Lower lobe of right lung (tissue), 2 donors: ENCODE measurements at regions not wholly inside any gene's neighbourhood (a gene's known extent, or its start where the extent isn't known, plus 50 kb on each side); places are given as distances from the start of the nearest gene placed in this dataset.

ENCODE experiments used
- ATAC-seq, 2 donors: fragments of 200-7000 bp; cut with Tn5 transposase; one replicate each; pipeline ENCODE4 v1.9.1; 2020 to 2022; ENCODE audit warnings: mild to moderate bottlenecking in 2 of 2, moderate library complexity in 2 of 2
- DNase-seq: peaks from one replicate; pipeline ENCODE4 v3.0.0-alpha.2; 2020
- H3K27ac ChIP-seq: fragments of 200-600 bp; one replicate; pipeline ENCODE4 v1.8.0; 2022
- H3K27me3 ChIP-seq: fragments of 200-600 bp; one replicate; pipeline ENCODE4 v1.8.0; 2022; ENCODE audit warnings: low read depth
- H3K36me3 ChIP-seq: fragments of 200-600 bp; one replicate; pipeline ENCODE4 v1.8.0; 2022; ENCODE audit warnings: mild to moderate bottlenecking
- H3K4me1 ChIP-seq: fragments of 200-600 bp; one replicate; pipeline ENCODE4 v1.8.0; 2022
- H3K4me3 ChIP-seq: fragments of 200-600 bp; one replicate; pipeline ENCODE4 v1.8.0; 2022; ENCODE audit warnings: mild to moderate bottlenecking
- H3K9me3 ChIP-seq: fragments of 200-600 bp; one replicate; pipeline ENCODE4 v1.8.0; 2022
- CTCF ChIP-seq: fragments of 200-600 bp; IDR thresholded peaks from one replicate; pipeline ENCODE4 v1.8.0; 2022; ENCODE audit warnings: antibody characterized with exemption, mild to moderate bottlenecking
- intact Hi-C: fragments of 100-400 bp; cut with DNase I; formaldehyde crosslinking; loops from one replicate; pipeline ENCODE4 v1.11.0; 2022
- donor health status: DM: no; HTN: yes; CAD: no; lungs with severe emphysema.

DNA sequence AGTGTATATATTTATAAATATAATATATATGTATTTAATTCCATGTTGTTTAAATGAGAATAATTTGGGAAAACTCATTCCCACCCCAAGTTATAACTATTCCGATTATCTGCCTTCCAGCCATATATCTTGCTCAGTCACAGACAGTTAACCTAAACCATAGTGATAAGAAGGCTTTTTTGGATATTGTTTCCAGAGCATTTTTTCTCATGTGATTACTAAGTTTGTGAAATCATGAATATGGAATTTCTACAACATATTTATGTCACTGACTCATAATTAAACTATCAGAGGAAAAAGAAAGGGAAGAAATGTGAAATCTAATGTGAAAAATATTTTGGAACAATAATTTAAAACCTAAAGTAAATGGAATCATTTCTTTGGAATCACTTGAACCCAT, 1163.5 kb upstream of the PABPC4L start:
- Histone ChIP-seq H3K36me3 (no peaks in the 10 kb centered on the region), H3K4me3 (no peak overlapping the region), H3K27me3 (no peaks in the 10 kb centered on the region), H3K9me3 (no peaks in the 10 kb centered on the region), H3K27ac (no peak overlapping the region), H3K4me1 (no peaks in the 10 kb centered on the region)
- intact Hi-C loops: no loop called here
- no peak for DNase-seq
- TF ChIP-seq CTCF: no peak
- no peak for ATAC-seq

DNA sequence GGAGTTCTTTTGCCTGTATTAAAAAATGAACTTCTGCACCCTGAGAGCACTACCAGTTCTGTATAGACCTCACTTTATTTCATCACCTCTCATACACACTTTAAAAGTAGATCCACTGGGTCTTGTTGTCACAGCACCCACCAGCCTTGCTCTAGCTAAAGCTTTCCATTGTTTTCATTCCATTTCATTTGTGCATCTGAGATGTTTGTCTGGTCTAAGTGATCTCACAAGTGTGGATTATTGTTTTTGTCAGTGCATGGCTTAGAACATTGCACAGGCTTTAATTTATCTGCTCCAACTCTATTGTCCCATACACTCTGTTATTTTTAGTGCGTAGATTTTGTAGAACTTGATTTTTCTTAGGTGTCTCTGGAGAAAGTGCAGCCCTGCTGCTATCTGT, 1157.5 kb upstream of the PABPC4L start:
- H3K4me1 ChIP-seq: no peaks in the 10 kb centered on the region
- DNase-seq: no peak
- no peak for TF ChIP-seq CTCF

GRCh38 chr4:135357091-135357490, 1155.5 kb upstream of the PABPC4L start:
- TF ChIP-seq CTCF: no peak
- Histone ChIP-seq H3K9me3 (no peaks in the 10 kb centered on the region), H3K4me3 (no peak overlapping the region), H3K27ac (no peak overlapping the region), H3K27me3 (no peaks in the 10 kb centered on the region), H3K4me1 (no peaks in the 10 kb centered on the region), H3K36me3 (no peaks in the 10 kb centered on the region)
- DNase-seq: no peak
- intact Hi-C loops: no loop called here
- ATAC-seq: no peak

More for the DNA sequence above, 1157.5 kb upstream of the PABPC4L start:
- ATAC-seq: no peak
- Histone ChIP-seq H3K27ac (no peak overlapping the region), H3K27me3 (no peaks in the 10 kb centered on the region), H3K9me3 (no peaks in the 10 kb centered on the region), H3K36me3 (no peaks in the 10 kb centered on the region), H3K4me3 (no peak overlapping the region)
- intact Hi-C loops: no loop called here

DNA sequence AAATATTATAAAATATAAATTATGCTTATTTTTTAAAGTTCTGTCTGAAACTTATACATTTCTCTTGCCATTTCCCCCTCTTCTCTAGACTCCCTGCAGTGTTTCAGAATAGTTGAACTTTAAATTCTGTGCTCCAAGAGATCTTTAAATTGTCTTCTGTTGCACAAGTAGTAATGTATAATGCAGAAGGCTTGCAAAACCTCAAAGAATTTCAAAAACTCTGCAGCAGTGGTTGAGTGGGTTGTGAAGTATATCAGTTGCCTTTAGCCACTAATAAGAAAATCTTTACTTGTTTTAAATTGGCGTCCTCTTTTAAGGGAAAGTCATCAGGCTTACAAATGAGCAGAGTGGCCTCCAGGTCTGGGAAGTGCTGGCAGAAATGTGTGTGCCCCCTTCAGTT, 1153.3 kb upstream of the PABPC4L start:
- Histone ChIP-seq H3K4me1 (no peaks in the 10 kb centered on the region), H3K4me3 (no peak overlapping the region), H3K9me3 (no peaks in the 10 kb centered on the region), H3K27ac (no peak overlapping the region), H3K36me3 (no peaks in the 10 kb centered on the region), H3K27me3 (no peaks in the 10 kb centered on the region)
- TF ChIP-seq CTCF: no peak
- ATAC-seq (no peak), DNase-seq (no peak)
- intact Hi-C loops: no loop called here

- no peak overlapping the region for H3K27ac ChIP-seq
- intact Hi-C loops: no loop called here
Measured at GRCh38 chr4:135353008-135353407, 1151.4 kb upstream of the PABPC4L start.

More at GRCh38 chr4:135353008-135353407, 1151.4 kb upstream of the PABPC4L start:
- no peak for TF ChIP-seq CTCF
- no peak for DNase-seq
- H3K4me3 ChIP-seq: no peak overlapping the region
- no peak for ATAC-seq
- no peaks in the 10 kb centered on the region for H3K9me3 ChIP-seq
- no peaks in the 10 kb centered on the region for H3K4me1 ChIP-seq
- no peaks in the 10 kb centered on the region for H3K27me3 ChIP-seq
- H3K36me3 ChIP-seq: no peaks in the 10 kb centered on the region
